OCI-LY7 (cell line): ENCODE measurements at regions not wholly inside any gene's neighbourhood (a gene's known extent, or its start where the extent isn't known, plus 50 kb on each side); places are given as distances from the start of the nearest gene placed in this dataset.

ENCODE experiments used
- CTCF ChIP-seq: fragments of 200-600 bp; sonication (generic); conservative IDR thresholded peaks from 2 replicates; pipeline ENCODE4 v1.5.1; 2014; ENCODE audit warnings: mild to moderate bottlenecking, antibody characterized with exemption, low read length, moderate library complexity, mixed read lengths
- EZH2phosphoT487 ChIP-seq: fragments of 200-600 bp; sonication (generic); IDR thresholded peaks from 2 replicates; pipeline ENCODE4 v1.6.1; 2018; ENCODE audit warnings: low read depth, borderline replicate concordance, mild to moderate bottlenecking, mixed run types, antibody characterized with exemption, low read length, moderate library complexity, mixed read lengths

GRCh38 chr3:168216851-168217250 is 121.1 kb upstream of the GOLIM4 start:
- TF ChIP-seq CTCF (no peak), EZH2phosphoT487 (no peak)
